HEK293T (cell line): ENCODE measurements at regions not wholly inside any gene's neighbourhood (a gene's known extent, or its start where the extent isn't known, plus 50 kb on each side); places are given as distances from the start of the nearest gene placed in this dataset.

ENCODE experiments used
- ARNT ChIP-seq: fragments of 450-650 bp; IDR thresholded peaks from 2 replicates; pipeline ENCODE4 v1.6.1; 2017; ENCODE audit warnings: mild to moderate bottlenecking
- BHLHE40 ChIP-seq: fragments of 450-650 bp; IDR thresholded peaks from 2 replicates; pipeline ENCODE4 v1.6.1; 2016; ENCODE audit warnings: mild to moderate bottlenecking, moderate library complexity, borderline replicate concordance
- ELF4 ChIP-seq: fragments of 450-650 bp; IDR thresholded peaks from 2 replicates; pipeline ENCODE4 v1.6.1; 2017; ENCODE audit warnings: antibody characterized with exemption
- FOXK2 ChIP-seq: fragments of 450-650 bp; IDR thresholded peaks from 2 replicates; pipeline ENCODE4 v1.6.1; 2016; ENCODE audit warnings: mild to moderate bottlenecking
- FOXM1 ChIP-seq: fragments of 450-650 bp; IDR thresholded peaks from 2 replicates; pipeline ENCODE4 v1.6.1; 2017; ENCODE audit warnings: mild to moderate bottlenecking, borderline replicate concordance
- HDGF ChIP-seq: fragments of 450-650 bp; IDR thresholded peaks from 2 replicates; pipeline ENCODE4 v1.6.1; 2017; ENCODE audit warnings: antibody characterized with exemption, borderline replicate concordance
- L3MBTL2 ChIP-seq: fragments of 450-650 bp; conservative IDR thresholded peaks from 2 replicates; pipeline ENCODE4 v1.6.1; 2016; ENCODE audit warnings: mild to moderate bottlenecking
- NFRKB ChIP-seq: fragments of 450-650 bp; IDR thresholded peaks from 2 replicates; pipeline ENCODE4 v1.6.1; 2016; ENCODE audit warnings: mild to moderate bottlenecking, moderate library complexity
- SP1 ChIP-seq: fragments of 450-650 bp; IDR thresholded peaks from 2 replicates; pipeline ENCODE4 v1.6.1; 2017
- SUZ12 ChIP-seq: fragments of 450-650 bp; IDR thresholded peaks from 2 replicates; pipeline ENCODE4 v1.6.1; 2016; ENCODE audit warnings: mild to moderate bottlenecking

- TF ChIP-seq SP1 (no peak), SUZ12 (no peak), ELF4 (no peak), NFRKB (no peak), BHLHE40 (no peak), HDGF (no peak), FOXM1 (no peak), FOXK2 (no peak), ARNT (no peak), L3MBTL2 (no peak)
Measured at GRCh38 chr11:8772571-8773519, 90.3 kb downstream of the RPL27A start.
